ENCODE measurements at regions not wholly inside any gene's neighbourhood (a gene's known extent, or its start where the extent isn't known, plus 50 kb on each side); places are given as distances from the start of the nearest gene placed in this dataset.

DNA sequence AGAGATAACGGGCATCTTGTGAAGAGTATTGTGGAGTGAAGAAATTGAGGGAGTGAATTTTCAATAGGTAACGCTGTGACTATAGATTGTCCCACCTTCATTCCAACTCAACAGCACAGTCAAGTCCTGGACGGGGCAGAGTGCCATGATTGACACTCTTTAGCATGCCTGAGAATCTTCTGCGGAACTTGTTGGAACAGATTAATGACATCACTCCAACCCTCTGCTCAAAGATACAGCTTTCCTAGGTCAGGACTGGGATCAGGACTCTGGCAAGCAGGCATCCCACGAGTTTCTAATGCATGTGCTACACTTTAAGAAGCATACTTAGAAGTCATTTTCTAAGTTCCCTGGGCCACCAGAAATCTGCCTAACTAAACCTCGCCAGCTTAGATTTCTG lies 267.6 kb upstream of the CFAP20DC start:
- H3K4me3 ChIP-seq (ENCODE audit: low read length) = no peak overlapping the region
- DNase-seq (ENCODE audit: low read depth) = peak; percentile 26
- TF ChIP-seq, protein P1, sequence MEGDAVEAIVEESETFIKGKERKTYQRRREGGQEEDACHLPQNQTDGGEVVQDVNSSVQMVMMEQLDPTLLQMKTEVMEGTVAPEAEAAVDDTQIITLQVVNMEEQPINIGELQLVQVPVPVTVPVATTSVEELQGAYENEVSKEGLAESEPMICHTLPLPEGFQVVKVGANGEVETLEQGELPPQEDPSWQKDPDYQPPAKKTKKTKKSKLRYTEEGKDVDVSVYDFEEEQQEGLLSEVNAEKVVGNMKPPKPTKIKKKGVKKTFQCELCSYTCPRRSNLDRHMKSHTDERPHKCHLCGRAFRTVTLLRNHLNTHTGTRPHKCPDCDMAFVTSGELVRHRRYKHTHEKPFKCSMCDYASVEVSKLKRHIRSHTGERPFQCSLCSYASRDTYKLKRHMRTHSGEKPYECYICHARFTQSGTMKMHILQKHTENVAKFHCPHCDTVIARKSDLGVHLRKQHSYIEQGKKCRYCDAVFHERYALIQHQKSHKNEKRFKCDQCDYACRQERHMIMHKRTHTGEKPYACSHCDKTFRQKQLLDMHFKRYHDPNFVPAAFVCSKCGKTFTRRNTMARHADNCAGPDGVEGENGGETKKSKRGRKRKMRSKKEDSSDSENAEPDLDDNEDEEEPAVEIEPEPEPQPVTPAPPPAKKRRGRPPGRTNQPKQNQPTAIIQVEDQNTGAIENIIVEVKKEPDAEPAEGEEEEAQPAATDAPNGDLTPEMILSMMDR (IDR thresholded peaks at IDR 0.05; ENCODE audit: insufficient read depth, low read depth, low read length, missing control alignments) = no peak

DNA sequence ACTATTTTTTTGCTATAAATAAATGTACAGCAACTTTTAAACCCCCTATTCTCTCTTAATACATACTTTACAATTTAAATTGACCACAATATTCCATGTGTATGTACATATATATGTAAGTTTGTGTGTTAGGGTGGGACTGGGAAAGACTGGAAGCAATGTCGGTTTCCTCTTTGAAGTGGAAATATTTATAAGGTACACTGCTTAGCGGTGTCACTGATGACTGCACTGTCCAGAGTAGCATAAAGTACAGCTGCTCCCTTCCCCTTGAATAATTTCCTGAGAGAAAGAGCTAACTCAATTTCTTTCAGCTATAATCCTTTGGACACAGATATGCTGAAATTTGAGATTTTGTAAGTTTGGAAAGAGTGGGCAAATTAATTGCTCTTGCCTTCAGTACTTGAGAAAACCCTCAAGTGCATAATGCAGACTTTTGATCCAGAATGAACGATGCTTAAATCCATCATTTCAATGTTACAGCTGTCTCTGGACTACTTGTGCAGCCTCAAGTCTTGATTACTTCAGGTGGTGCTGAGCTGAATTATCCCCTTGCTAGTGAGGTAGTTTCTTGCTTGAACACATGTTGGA lies 267.0 kb upstream of the CFAP20DC start:
- no peak for DNase-seq (ENCODE audit: low read depth)
- H3K4me3 ChIP-seq (ENCODE audit: low read length) = no peak overlapping the region
- TF ChIP-seq, protein P1 (IDR thresholded peaks at IDR 0.05; ENCODE audit: insufficient read depth, low read depth, low read length, missing control alignments) = no peak

DNA sequence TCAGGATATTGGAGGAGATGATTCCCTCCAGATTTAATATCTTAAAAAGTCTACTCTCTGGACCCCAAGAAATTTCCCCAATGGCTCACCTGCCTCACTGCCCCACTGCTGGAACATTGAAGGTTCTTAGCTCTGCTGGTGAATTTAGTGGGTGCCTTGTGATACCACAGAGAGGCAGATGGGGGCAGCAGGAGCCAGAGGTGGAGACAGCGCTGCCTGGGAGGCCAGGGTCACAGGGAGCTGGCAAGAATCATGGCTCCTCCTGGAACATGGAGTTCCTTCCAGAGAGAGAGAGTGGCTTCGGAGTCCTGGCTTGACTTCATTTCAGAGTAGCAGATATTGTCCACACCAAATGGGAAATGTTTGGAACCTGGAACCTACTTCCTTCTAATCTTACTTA lies 263.5 kb upstream of the CFAP20DC start:
- H3K4me3 ChIP-seq (ENCODE audit: low read length) = no peak overlapping the region
- peak; percentile 68 for DNase-seq (ENCODE audit: low read depth)
- TF ChIP-seq, protein P1 (IDR thresholded peaks at IDR 0.05; ENCODE audit: insufficient read depth, low read depth, low read length, missing control alignments) = peak; percentile 71

DNA sequence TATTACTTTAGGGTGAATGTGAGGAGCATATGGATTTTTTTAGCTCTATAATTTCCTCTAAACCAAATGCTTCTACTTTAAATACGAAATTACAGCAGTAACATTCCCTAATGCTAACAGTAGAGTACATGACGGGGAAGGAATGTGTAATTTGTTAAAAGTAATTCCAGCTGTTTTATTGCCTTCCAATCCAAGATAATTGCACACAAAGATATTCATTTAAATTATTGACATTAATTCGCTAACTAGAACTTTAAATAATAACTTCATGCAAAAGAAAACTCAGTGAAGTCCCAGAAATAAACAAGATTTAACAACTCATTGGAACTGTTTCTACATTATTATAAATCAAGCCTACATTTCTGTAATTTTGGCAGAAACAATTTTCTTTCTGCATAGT lies 261.4 kb upstream of the CFAP20DC start:
- DNase-seq (ENCODE audit: low read depth) = no peak
- TF ChIP-seq, protein P1 (IDR thresholded peaks at IDR 0.05; ENCODE audit: insufficient read depth, low read depth, low read length, missing control alignments) = no peak
- no peak overlapping the region for H3K4me3 ChIP-seq (ENCODE audit: low read length)

DNA sequence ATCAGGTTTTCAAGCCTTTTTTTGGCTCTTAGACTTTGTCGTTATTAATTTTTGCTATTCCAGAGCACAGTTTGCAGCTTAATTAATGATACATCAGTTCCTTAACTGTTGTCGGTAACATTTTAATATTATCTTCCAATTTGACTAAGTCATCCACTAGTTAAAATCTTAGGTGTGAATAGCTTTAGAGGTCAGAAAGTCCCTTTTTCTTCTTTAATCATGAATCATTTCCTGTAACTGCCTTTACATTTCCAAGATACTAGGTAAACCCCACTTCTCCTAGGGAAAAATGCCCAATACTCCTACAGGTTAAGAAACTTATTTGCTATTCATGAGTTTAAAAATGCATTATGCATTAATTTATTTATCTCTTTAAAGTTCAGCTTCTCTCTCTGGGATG lies 260.9 kb upstream of the CFAP20DC start:
- TF ChIP-seq, protein P1 (IDR thresholded peaks at IDR 0.05; ENCODE audit: insufficient read depth, low read depth, low read length, missing control alignments) = no peak

DNA sequence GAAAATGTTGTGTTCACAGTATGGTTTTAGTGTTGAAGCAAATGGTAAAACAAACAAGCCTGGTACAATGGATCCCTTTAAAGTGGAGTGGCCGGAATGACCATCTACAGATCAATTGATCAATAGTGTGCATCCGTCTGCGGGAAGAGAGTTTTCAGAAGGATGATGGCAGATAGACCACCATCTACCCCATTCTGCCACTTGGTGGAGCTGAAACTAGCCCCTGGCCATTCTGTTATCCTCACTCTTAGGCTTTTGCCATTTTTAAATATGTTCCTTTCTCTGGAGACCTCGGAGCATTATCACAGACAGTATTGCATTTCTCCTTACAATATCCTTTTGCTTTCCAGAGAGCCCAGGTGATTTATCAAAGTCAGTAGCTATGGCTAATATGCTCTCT lies 258.9 kb upstream of the CFAP20DC start:
- H3K4me3 ChIP-seq (ENCODE audit: low read length) = no peak overlapping the region
- DNase-seq (ENCODE audit: low read depth) = no peak
- TF ChIP-seq, protein P1 (IDR thresholded peaks at IDR 0.05; ENCODE audit: insufficient read depth, low read depth, low read length, missing control alignments) = no peak

More for the DNA sequence above, 260.9 kb upstream of the CFAP20DC start:
- H3K4me3 ChIP-seq (ENCODE audit: low read length) = no peak overlapping the region
- peak; percentile 29 for DNase-seq (ENCODE audit: low read depth)

DNA sequence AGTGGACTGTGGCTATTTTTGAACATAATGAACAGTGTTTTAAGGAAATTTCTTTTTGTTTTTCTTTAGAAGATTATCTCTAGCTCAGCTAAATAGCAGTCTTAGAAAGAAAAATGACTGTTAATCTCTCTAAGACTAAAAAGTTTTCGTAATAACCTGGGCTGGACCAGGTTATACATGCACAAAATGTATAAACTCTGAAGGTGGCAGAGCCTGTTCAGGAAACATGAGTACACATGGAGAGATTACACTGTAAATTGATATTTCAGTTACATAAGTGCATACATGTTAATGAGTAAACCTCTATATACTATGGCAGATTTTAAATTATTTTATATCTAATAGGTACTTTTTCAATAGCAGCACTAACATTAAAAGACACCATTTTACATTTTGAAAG lies 258.2 kb upstream of the CFAP20DC start:
- peak; percentile 56 for DNase-seq (ENCODE audit: low read depth)
- TF ChIP-seq, protein P1 (IDR thresholded peaks at IDR 0.05; ENCODE audit: insufficient read depth, low read depth, low read length, missing control alignments) = no peak
- H3K4me3 ChIP-seq (ENCODE audit: low read length) = no peak overlapping the region
